H1 (cell line): ENCODE measurements at regions not wholly inside any gene's neighbourhood (a gene's known extent, or its start where the extent isn't known, plus 50 kb on each side); places are given as distances from the start of the nearest gene placed in this dataset.

ENCODE experiments used
- CTCF ChIA-PET: fragments of 300-600 bp; sonication (Branson Sonifier 250); formaldehyde crosslinking; loops from one replicate; lab custom pipeline; 2021; ENCODE audit not compliant: partially characterized antibody; lab: Charles Lee
- POLR2A ChIA-PET: fragments of 300-600 bp; sonication (Branson Sonifier 250); formaldehyde crosslinking; loops from one replicate; lab custom pipeline; 2021; ENCODE audit warnings: inconsistent platforms; ENCODE audit not compliant: partially characterized antibody; lab: Charles Lee
- DNase-seq, 2 experiments: peaks; one replicate each; pipeline versions ENCODE4 v3.0.0 to v3.0.0-alpha.2; 2010 to 2022; ENCODE audit warnings: low spot score in 2 of 2, low read depth in 1 of 2, mixed read lengths in 1 of 2
- FAIRE-seq: peaks from 2 replicates; lab custom pipeline; 2011; peaks lifted over from hg19 to GRCh38; lab: Jason Lieb, UNC
- H2AFZ ChIP-seq: 2 replicates; pipeline ENCODE4 v1.8.1; 2012; ENCODE audit warnings: low read length, inconsistent platforms
- H2AK5ac ChIP-seq: 2 replicates; pipeline ENCODE4 v1.6.1; 2013; ENCODE audit warnings: low read depth, low read length
- H2BK120ac ChIP-seq: replicated peaks from 2 replicates; pipeline ENCODE3; 2013; ENCODE audit warnings: low read depth, low read length, inconsistent platforms
- H2BK12ac ChIP-seq: 2 replicates; pipeline ENCODE4 v1.6.1; 2013; ENCODE audit warnings: low read depth, low read length
- H2BK15ac ChIP-seq: 2 replicates; pipeline ENCODE4 v1.6.1; 2013; ENCODE audit warnings: low read length
- H2BK20ac ChIP-seq: 2 replicates; pipeline ENCODE4 v1.6.1; 2013; ENCODE audit warnings: low read length
- H2BK5ac ChIP-seq: 2 replicates; pipeline ENCODE4 v1.6.1; 2013; ENCODE audit warnings: low read depth, low read length
- H3K14ac ChIP-seq: 2 replicates; pipeline ENCODE4 v1.6.1; 2013; ENCODE audit warnings: inconsistent platforms; ENCODE audit not compliant: insufficient read length
- H3K18ac ChIP-seq: 2 replicates; pipeline ENCODE4 v1.6.1; 2013; ENCODE audit warnings: low read length; ENCODE audit errors: extremely low read depth
- H3K23ac ChIP-seq: 2 replicates; pipeline ENCODE4 v1.6.1; 2013; ENCODE audit warnings: inconsistent platforms; ENCODE audit not compliant: insufficient read length
- H3K23me2 ChIP-seq: 2 replicates; pipeline ENCODE4 v1.6.1; 2013; ENCODE audit warnings: low read depth, low read length
- H3K27ac ChIP-seq: 2 replicates; pipeline ENCODE4 v1.6.1; 2011; ENCODE audit warnings: low read depth, low read length, inconsistent platforms
- H3K27me3 ChIP-seq, 4 experiments: replicated peaks in 1 of 4; 1 replicate in 1 of 4; 2 replicates in 3 of 4; pipeline versions ENCODE4 v1.6.1 to v1.8.1; 2011 to 2013; ENCODE audit warnings: low read length in 3 of 4, mild to moderate bottlenecking in 3 of 4, inconsistent platforms in 2 of 4, mixed read lengths in 2 of 4, moderate library complexity in 1 of 4; ENCODE audit not compliant: control insufficient read depth in 3 of 4, insufficient read depth in 3 of 4; ENCODE audit errors: extremely low read depth in 1 of 4
- H3K36me3 ChIP-seq, 4 experiments: 2 replicates each; pipeline versions ENCODE4 v1.6.1 to v1.8.1; 2011 to 2013; ENCODE audit warnings: mild to moderate bottlenecking in 4 of 4, low read length in 3 of 4, moderate library complexity in 2 of 4, control low read depth in 1 of 4, inconsistent platforms in 1 of 4; ENCODE audit not compliant: insufficient read depth in 4 of 4, control insufficient read depth in 2 of 4
- H3K4ac ChIP-seq: replicated peaks from 2 replicates; pipeline ENCODE3; 2013; ENCODE audit warnings: low read length, low read depth, mixed read lengths, inconsistent platforms; ENCODE audit not compliant: insufficient read length
- H3K4me1 ChIP-seq, 4 experiments: replicated peaks in 1 of 4; 1 replicate in 1 of 4; 2 replicates in 3 of 4; pipeline versions ENCODE4 v1.6.1 to v1.8.1; 2011 to 2013; ENCODE audit warnings: low read length in 3 of 4, inconsistent platforms in 2 of 4, mixed read lengths in 1 of 4; ENCODE audit not compliant: insufficient read depth in 4 of 4, control insufficient read depth in 3 of 4
- H3K4me2 ChIP-seq, 2 experiments: 2 replicates each; pipeline versions ENCODE4 v1.6.1 to v1.8.1; 2011 to 2013; ENCODE audit warnings: low read depth in 2 of 2, low read length in 2 of 2, control low read depth in 1 of 2, inconsistent platforms in 1 of 2, mild to moderate bottlenecking in 1 of 2; ENCODE audit not compliant: insufficient read depth in 1 of 2
- H3K4me3 ChIP-seq, 4 experiments: fragments of 200-600, 300-600 bp in 1 of 4; sonication (generic), shearing (Covaris generic), sonication (Bioruptor Twin) in 1 of 4; 2 replicates each; pipeline versions ENCODE4 v1.5.1 to v1.8.1; 2011 to 2016; ENCODE audit warnings: low read length in 4 of 4, low read depth in 3 of 4, control low read depth in 2 of 4, inconsistent platforms in 2 of 4, mild to moderate bottlenecking in 2 of 4, mixed read lengths in 1 of 4, moderate library complexity in 1 of 4; ENCODE audit not compliant: insufficient read depth in 2 of 4; ENCODE audit errors: extremely low read depth in 1 of 4
- H3K56ac ChIP-seq: replicated peaks from 2 replicates; pipeline ENCODE3; 2013; ENCODE audit warnings: low read depth, mild to moderate bottlenecking, mixed read lengths, low read length, inconsistent platforms; ENCODE audit not compliant: insufficient read length
- H3K79me1 ChIP-seq: 2 replicates; pipeline ENCODE4 v1.6.1; 2013; ENCODE audit warnings: low read depth, low read length, control low read depth
- H3K79me2 ChIP-seq, 2 experiments: 2 replicates each; pipeline versions ENCODE4 v1.6.1 to v1.8.1; 2012 to 2013; ENCODE audit warnings: low read length in 2 of 2, mild to moderate bottlenecking in 2 of 2, inconsistent platforms in 1 of 2; ENCODE audit not compliant: insufficient read depth in 2 of 2, control insufficient read depth in 1 of 2
- H3K9ac ChIP-seq, 4 experiments: replicated peaks in 1 of 4; 1 replicate in 1 of 4; 2 replicates in 3 of 4; pipeline versions ENCODE4 v1.6.1 to v1.8.1; 2011 to 2013; ENCODE audit warnings: low read depth in 3 of 4, low read length in 3 of 4, control low read depth in 2 of 4, mild to moderate bottlenecking in 2 of 4, moderate library complexity in 2 of 4, inconsistent platforms in 1 of 4; ENCODE audit errors: extremely low read depth in 1 of 4
- H3K9me3 ChIP-seq, 2 experiments: 2 replicates each; pipeline versions ENCODE4 v1.6.1 to v1.8.1; 2012 to 2013; ENCODE audit warnings: mild to moderate bottlenecking in 2 of 2, moderate library complexity in 2 of 2, control low read depth in 1 of 2, inconsistent platforms in 1 of 2, low read depth in 1 of 2, low read length in 1 of 2, mixed read lengths in 1 of 2; ENCODE audit not compliant: insufficient read depth in 2 of 2
- H4K20me1 ChIP-seq, 2 experiments: replicated peaks in 1 of 2; 2 replicates each; pipeline versions ENCODE3 to v1.8.1; 2011 to 2013; ENCODE audit warnings: inconsistent platforms in 2 of 2, low read length in 2 of 2, mild to moderate bottlenecking in 1 of 2; ENCODE audit not compliant: insufficient read depth in 2 of 2, control insufficient read depth in 1 of 2
- H4K5ac ChIP-seq: 2 replicates; pipeline ENCODE4 v1.6.1; 2013; ENCODE audit warnings: low read length, low read depth, mixed read lengths, inconsistent platforms; ENCODE audit not compliant: insufficient read length
- H4K8ac ChIP-seq: 2 replicates; pipeline ENCODE4 v1.8.0; 2013; ENCODE audit warnings: mild to moderate bottlenecking, moderate library complexity, low read length, inconsistent platforms; ENCODE audit not compliant: insufficient read depth; ENCODE audit errors: extremely low read depth
- H4K91ac ChIP-seq: replicated peaks from 2 replicates; pipeline ENCODE3; 2013; ENCODE audit warnings: low read length, mixed read lengths, inconsistent platforms; ENCODE audit not compliant: insufficient read length
- ATF3 ChIP-seq: IDR thresholded peaks from 2 replicates; pipeline ENCODE4 v1.6.1; 2011; ENCODE audit warnings: low read depth, mild to moderate bottlenecking, low read length; ENCODE audit not compliant: insufficient read depth
- CHD2 ChIP-seq: IDR thresholded peaks from 2 replicates; pipeline ENCODE4 v1.6.1; 2012; ENCODE audit warnings: low read length, improper control_type of control experiment
- EP300 ChIP-seq, 2 experiments: IDR thresholded peaks; 1 replicate in 1 of 2; 2 replicates in 1 of 2; pipeline ENCODE4 v1.6.1; 2011 to 2012; ENCODE audit warnings: low read depth in 2 of 2, low read length in 2 of 2, mild to moderate bottlenecking in 2 of 2, borderline replicate concordance in 1 of 2, inconsistent platforms in 1 of 2, moderate library complexity in 1 of 2
- EZH2 ChIP-seq: fragments of 200-600 bp; sonication (generic); IDR thresholded peaks from 2 replicates; pipeline ENCODE4 v1.7.1; 2012; ENCODE audit warnings: low read depth, mild to moderate bottlenecking, moderate library complexity, low read length, inconsistent platforms; ENCODE audit not compliant: severe bottlenecking
- FOSL1 ChIP-seq: IDR thresholded peaks from 2 replicates; pipeline ENCODE4 v1.6.1; 2011; ENCODE audit warnings: mild to moderate bottlenecking, low read depth, low read length, moderate library complexity; ENCODE audit not compliant: insufficient read depth
- HDAC2 ChIP-seq, 2 experiments: fragments of 300-600 bp in 1 of 2; sonication (generic) in 1 of 2; IDR thresholded peaks; 2 replicates each; pipeline ENCODE4 v1.6.1; 2011 to 2012; ENCODE audit warnings: low read depth in 2 of 2, low read length in 2 of 2, mild to moderate bottlenecking in 2 of 2, moderate library complexity in 2 of 2, borderline replicate concordance in 1 of 2, inconsistent platforms in 1 of 2
- NANOG ChIP-seq: IDR thresholded peaks from 2 replicates; pipeline ENCODE4 v1.6.1; 2011; ENCODE audit warnings: low read length, low read depth, mild to moderate bottlenecking, inconsistent platforms; ENCODE audit not compliant: insufficient read depth, poor library complexity, severe bottlenecking
- POLR2AphosphoS5 ChIP-seq: IDR thresholded peaks from 2 replicates; pipeline ENCODE4 v1.6.1; 2011; ENCODE audit warnings: low read depth, low read length
- RXRA ChIP-seq: IDR thresholded peaks from 2 replicates; pipeline ENCODE4 v1.6.1; 2011; ENCODE audit warnings: low read depth, mild to moderate bottlenecking, low read length, moderate library complexity; ENCODE audit not compliant: insufficient read depth
- SIN3A ChIP-seq, 2 experiments: IDR thresholded peaks in 1 of 2; conservative IDR thresholded peaks in 1 of 2; 2 replicates each; pipeline ENCODE4 v1.6.1; 2011 to 2012; ENCODE audit warnings: low read length in 2 of 2, improper control_type of control experiment in 1 of 2, low read depth in 1 of 2, mild to moderate bottlenecking in 1 of 2
- TAF7 ChIP-seq: optimal IDR thresholded peaks from 2 replicates; pipeline ENCODE3; 2011; ENCODE audit warnings: low read depth, mild to moderate bottlenecking, inconsistent platforms, low read length, moderate library complexity, borderline replicate concordance
- TBP ChIP-seq: IDR thresholded peaks from 2 replicates; pipeline ENCODE4 v1.6.1; 2011; ENCODE audit warnings: low read depth, low read length, improper control_type of control experiment
- USF2 ChIP-seq: IDR thresholded peaks from 2 replicates; pipeline ENCODE4 v1.6.1; 2011; ENCODE audit warnings: low read length, improper control_type of control experiment

GRCh38 chr6:23245572-23245971 is 676.2 kb downstream of the HDGFL1 start:
- H3K14ac ChIP-seq = no peak overlapping the region
- no peak overlapping the region for H2BK120ac ChIP-seq
- no peak overlapping the region for H3K27ac ChIP-seq
- no peak for FAIRE-seq
- H3K79me1 ChIP-seq = no peaks in the 10 kb centered on the region
- no peak overlapping the region for H4K8ac ChIP-seq
- no peaks in the 10 kb centered on the region for H3K36me3 ChIP-seq
- no peak overlapping the region for H3K4me2 ChIP-seq
- H3K4me3 ChIP-seq = no peak overlapping the region
- H3K23me2 ChIP-seq = no peaks in the 10 kb centered on the region; the same call in 1 of the 2 replicates
- no peak overlapping the region for H2BK15ac ChIP-seq
- CTCF ChIA-PET = no interaction called here
- no peak overlapping the region for H3K56ac ChIP-seq
- no peak overlapping the region for H3K4ac ChIP-seq
- H3K18ac ChIP-seq = no peak overlapping the region
- H2BK5ac ChIP-seq = no peak overlapping the region
- no peak overlapping the region for H2AK5ac ChIP-seq
- no peaks in the 10 kb centered on the region for H4K20me1 ChIP-seq
- H2BK12ac ChIP-seq = no peak overlapping the region
- POLR2A ChIA-PET = no interaction called here
- no peaks in the 10 kb centered on the region for H3K4me1 ChIP-seq
- H2BK20ac ChIP-seq = no peak overlapping the region
- peak overlapping the region; percentile 95; the same call in 1 of the 2 replicates for H2AFZ ChIP-seq
- DNase-seq = no peak
- no peak overlapping the region for H3K9ac ChIP-seq
- no peak overlapping the region for H3K23ac ChIP-seq
- H3K27me3 ChIP-seq = no peaks in the 10 kb centered on the region
- H3K9me3 ChIP-seq = no peaks in the 10 kb centered on the region
- H4K91ac ChIP-seq = no peak overlapping the region
- no peaks in the 10 kb centered on the region for H3K79me2 ChIP-seq
- H4K5ac ChIP-seq = no peak overlapping the region
- no peak for TF ChIP-seq TAF7
- TF ChIP-seq SIN3A (conservative IDR thresholded peaks at IDR 0.05 in 1 of 2, IDR thresholded peaks at IDR 0.05 in 1 of 2; ENCODE audit: low read depth in 1 of 2, low read length in 2 of 2) = no peak
- no peak for TF ChIP-seq USF2
- no peak for TF ChIP-seq EZH2
- TF ChIP-seq HDAC2 (IDR thresholded peaks at IDR 0.05; ENCODE audit: borderline replicate concordance in 1 of 2, low read depth in 2 of 2, low read length in 2 of 2) = no peak
- TF ChIP-seq RXRA = no peak
- TF ChIP-seq POLR2AphosphoS5 = no peak
- TF ChIP-seq FOSL1 = no peak
- no peak for TF ChIP-seq NANOG
- TF ChIP-seq ATF3 = no peak
- TF ChIP-seq EP300 (IDR thresholded peaks at IDR 0.05; ENCODE audit: borderline replicate concordance in 1 of 2, low read depth in 2 of 2, low read length in 2 of 2) = no peak
- TF ChIP-seq TBP = no peak
- no peak for TF ChIP-seq CHD2
